ENCODE measurements at regions not wholly inside any gene's neighbourhood (a gene's known extent, or its start where the extent isn't known, plus 50 kb on each side); places are given as distances from the start of the nearest gene placed in this dataset.

DNA sequence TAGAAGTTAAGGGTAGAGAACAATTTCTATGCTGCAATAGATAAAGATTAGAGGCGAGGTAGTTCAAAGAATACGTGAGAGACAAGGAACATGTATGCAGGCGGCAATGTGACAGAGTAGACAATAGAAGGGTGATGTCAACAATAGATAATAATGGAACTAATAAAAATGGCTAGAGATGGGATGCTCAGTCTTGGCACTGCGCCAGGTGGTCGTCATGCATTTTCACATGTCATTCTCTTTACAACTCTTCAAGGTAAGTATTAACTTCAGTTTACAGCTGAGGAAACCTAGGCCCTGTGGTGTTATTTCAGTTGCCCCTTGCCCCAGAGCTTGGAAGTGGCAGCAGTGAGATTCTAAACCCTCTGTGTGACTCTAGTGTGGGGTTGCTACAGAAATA lies 890.7 kb upstream of the CELF4 start:
- TF ChIP-seq, protein P1, sequence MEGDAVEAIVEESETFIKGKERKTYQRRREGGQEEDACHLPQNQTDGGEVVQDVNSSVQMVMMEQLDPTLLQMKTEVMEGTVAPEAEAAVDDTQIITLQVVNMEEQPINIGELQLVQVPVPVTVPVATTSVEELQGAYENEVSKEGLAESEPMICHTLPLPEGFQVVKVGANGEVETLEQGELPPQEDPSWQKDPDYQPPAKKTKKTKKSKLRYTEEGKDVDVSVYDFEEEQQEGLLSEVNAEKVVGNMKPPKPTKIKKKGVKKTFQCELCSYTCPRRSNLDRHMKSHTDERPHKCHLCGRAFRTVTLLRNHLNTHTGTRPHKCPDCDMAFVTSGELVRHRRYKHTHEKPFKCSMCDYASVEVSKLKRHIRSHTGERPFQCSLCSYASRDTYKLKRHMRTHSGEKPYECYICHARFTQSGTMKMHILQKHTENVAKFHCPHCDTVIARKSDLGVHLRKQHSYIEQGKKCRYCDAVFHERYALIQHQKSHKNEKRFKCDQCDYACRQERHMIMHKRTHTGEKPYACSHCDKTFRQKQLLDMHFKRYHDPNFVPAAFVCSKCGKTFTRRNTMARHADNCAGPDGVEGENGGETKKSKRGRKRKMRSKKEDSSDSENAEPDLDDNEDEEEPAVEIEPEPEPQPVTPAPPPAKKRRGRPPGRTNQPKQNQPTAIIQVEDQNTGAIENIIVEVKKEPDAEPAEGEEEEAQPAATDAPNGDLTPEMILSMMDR (conservative IDR thresholded peaks at IDR 0.05; ENCODE audit: control insufficient read depth, insufficient read depth, low read depth, low read length): no peak
- H3K4me3 ChIP-seq (ENCODE audit: control insufficient read depth, low read depth, low read length): no peak overlapping the region
- no peak for DNase-seq (ENCODE audit: low read depth)

DNA sequence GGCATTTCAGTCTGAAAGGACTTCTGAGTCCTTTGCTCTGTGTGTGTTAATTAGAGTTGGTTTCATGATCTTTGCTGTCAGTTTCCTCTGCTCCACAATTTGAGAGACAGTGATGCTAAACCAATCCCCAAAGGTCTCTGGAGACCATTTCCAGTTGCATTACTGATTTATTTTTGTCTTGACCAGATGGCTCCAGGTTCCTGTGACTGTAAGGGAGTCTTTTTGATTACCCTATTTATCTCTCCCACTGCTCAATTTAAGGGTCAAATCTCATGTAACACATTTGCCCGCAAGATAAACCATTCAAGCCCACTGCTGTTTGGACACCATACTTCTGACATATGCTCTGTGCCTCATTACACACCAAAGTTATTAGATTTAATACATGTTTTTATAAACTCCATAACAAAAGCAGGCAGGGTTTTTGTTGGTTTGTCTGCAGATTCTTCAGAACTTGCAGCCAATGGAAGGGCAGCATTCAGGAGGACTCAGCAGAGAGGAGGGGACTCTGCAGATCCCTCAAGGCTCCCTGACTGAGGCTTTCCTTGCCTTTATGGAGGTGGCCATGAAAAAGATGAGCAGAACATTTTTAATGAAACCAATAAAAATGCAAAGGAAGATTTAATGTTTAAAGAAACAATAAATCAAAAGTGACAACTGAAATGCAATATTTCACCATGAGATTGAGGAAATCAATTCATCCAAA lies 889.3 kb upstream of the CELF4 start:
- no peak for DNase-seq (ENCODE audit: low read depth)
- TF ChIP-seq, protein P1 (conservative IDR thresholded peaks at IDR 0.05; ENCODE audit: control insufficient read depth, insufficient read depth, low read depth, low read length): no peak
- no peak overlapping the region for H3K4me3 ChIP-seq (ENCODE audit: control insufficient read depth, low read depth, low read length)

DNA sequence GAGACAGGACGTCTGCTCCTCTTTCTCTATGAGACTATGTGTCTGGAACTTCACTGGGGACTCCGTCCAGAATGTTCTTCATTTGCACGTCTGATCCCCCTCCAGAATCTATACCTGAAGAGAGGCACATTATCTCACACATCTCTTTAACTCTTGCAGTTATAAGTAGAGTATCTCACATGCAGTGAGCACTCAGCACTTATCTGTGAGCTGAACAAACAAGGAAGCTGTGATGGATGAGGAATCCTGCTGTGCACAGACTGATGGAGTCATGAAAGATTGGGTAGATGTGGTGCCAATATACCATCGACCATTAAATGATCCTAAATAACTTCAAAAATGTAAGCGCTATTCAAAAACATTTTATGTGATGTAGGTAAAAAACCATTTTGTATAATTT lies 888.3 kb upstream of the CELF4 start:
- DNase-seq (ENCODE audit: low read depth): no peak
- H3K4me3 ChIP-seq (ENCODE audit: control insufficient read depth, low read depth, low read length): no peak overlapping the region
- TF ChIP-seq, protein P1 (conservative IDR thresholded peaks at IDR 0.05; ENCODE audit: control insufficient read depth, insufficient read depth, low read depth, low read length): no peak

DNA sequence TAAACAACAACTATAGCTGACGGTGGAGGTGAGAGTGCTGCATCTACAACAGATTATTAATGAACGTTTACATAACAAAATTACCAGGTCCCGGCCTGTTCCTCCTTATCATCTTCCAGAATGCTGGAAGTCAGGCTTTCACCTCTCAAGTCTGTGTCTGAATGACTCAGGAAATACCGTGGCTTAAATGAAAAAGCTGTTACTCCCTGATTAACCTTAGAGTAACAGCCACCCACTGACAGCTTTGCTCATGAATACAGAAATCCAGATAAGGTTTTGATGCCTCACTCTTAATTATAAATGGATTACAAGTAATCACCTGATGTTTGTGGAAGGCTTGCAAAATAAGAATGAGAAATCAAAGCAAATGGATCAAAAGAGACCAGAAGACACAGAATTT lies 885.3 kb upstream of the CELF4 start:
- H3K4me3 ChIP-seq (ENCODE audit: control insufficient read depth, low read depth, low read length): no peak overlapping the region
- DNase-seq (ENCODE audit: low read depth): no peak
- TF ChIP-seq, protein P1 (conservative IDR thresholded peaks at IDR 0.05; ENCODE audit: control insufficient read depth, insufficient read depth, low read depth, low read length): no peak

DNA sequence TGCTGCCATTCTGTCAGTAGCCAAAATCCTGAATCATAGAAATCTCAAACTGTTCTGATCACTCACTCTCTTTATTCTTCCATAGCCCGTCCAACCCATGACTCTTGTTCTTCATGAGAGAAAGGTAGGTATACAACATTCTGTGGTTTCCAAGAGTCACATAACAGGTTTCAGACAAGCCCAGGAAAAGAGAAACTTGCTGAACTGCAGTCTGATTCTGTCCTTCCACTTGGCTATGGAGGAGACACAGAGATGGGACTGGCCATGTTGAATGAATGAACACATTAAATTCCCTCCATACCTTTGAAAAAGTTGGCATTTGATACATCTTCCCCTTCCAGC lies 880.2 kb upstream of the CELF4 start:
- no peak overlapping the region for H3K4me3 ChIP-seq (ENCODE audit: control insufficient read depth, low read depth, low read length)
- DNase-seq (ENCODE audit: low read depth): no peak
- TF ChIP-seq, protein P1 (conservative IDR thresholded peaks at IDR 0.05; ENCODE audit: control insufficient read depth, insufficient read depth, low read depth, low read length): no peak

DNA sequence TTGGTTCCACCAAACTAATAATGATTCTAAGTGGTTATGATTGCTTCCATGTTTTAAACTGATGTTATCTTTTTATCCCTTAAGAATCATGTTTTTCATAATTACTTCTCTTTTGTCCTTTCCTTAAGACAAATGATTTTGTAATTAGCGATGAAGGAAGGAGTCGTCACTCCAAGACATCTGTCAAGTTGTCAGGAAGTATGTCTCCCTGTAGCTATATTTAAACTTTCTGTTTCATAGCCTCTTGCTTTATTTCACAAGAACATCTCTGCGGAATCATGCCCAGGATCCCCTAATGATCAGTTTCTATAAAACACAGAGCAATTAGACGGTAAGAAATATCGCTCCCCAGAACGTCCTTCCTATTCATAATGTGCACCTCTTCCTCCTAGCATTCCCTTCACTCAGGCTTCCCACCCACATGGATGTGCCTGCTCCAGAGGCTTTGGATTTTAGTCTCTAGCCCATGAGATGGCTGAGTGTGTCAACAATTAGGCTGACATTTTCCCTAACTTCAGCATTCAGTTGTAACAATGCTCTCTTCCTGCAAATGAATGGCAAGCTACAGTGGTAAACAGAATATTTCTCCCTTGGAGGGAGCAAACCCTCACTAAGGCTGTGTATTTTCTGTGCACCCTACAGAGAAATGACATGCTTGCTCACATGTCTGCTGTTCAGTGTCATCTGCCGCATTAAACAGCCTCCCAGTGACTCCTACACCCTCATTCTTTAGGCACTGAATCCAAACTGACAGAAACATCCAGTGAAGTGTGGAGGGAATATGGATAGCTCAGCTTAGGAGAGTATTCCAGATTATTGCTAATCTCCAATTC lies 879.6 kb upstream of the CELF4 start:
- TF ChIP-seq, protein P1 (conservative IDR thresholded peaks at IDR 0.05; ENCODE audit: control insufficient read depth, insufficient read depth, low read depth, low read length): no peak
- no peak overlapping the region for H3K4me3 ChIP-seq (ENCODE audit: control insufficient read depth, low read depth, low read length)
- no peak for DNase-seq (ENCODE audit: low read depth)

Measured in fibroblast of mammary gland (primary cell).